ENCODE measurements at regions not wholly inside any gene's neighbourhood (a gene's known extent, or its start where the extent isn't known, plus 50 kb on each side); places are given as distances from the start of the nearest gene placed in this dataset.

- Histone ChIP-seq H3K27ac (ENCODE audit: low read length) (no peak overlapping the region), H3F3A (ENCODE audit: low read length, unreplicated experiment) (no peaks in the 10 kb centered on the region), H3K79me2 (ENCODE audit: low read length) (no peaks in the 10 kb centered on the region), H3K4me3 (ENCODE audit: low read length) (no peak overlapping the region), H3K36me3 (ENCODE audit: low read depth, low read length) (no peaks in the 10 kb centered on the region), H2AFZ (ENCODE audit: low read length) (no peak overlapping the region), H3K4me2 (ENCODE audit: low read length) (no peak overlapping the region), H3K4me1 (ENCODE audit: insufficient read depth, low read length) (no peaks in the 10 kb centered on the region), H3K27me3 (ENCODE audit: low read length) (no peaks in the 10 kb centered on the region), H3K9me3 (ENCODE audit: low read length) (no peaks in the 10 kb centered on the region), H3K9me2 (replicated peaks; ENCODE audit: low read length) (no peaks in the 10 kb centered on the region), H4K20me1 (ENCODE audit: low read length) (no peaks in the 10 kb centered on the region), H3K9ac (ENCODE audit: low read length) (no peak overlapping the region)
- POLR2A ChIA-PET (ENCODE audit: unreplicated experiment): no interaction called here
- DNase-seq: no peak
- ATAC-seq: no peak
- no TSS peak for BruUV-seq (replicated peaks)
- intact Hi-C loops (cut with micrococcal nuclease): no loop called here
- no peak for TF ChIP-seq CTCF (conservative IDR thresholded peaks at IDR 0.05; ENCODE audit: low read depth, low read length)
- TF ChIP-seq EZH2 (IDR thresholded peaks at IDR 0.05; ENCODE audit: low read length, unreplicated experiment): no peak
- TF ChIP-seq EZH2phosphoT487 (IDR thresholded peaks at IDR 0.05; ENCODE audit: borderline replicate concordance, low read length): no peak
- CTCF ChIA-PET: no interaction called here
These were observed 87.7 kb downstream of the IYD start for GRCh38 chr6:150456466-150456865.

- BruUV-seq (replicated peaks): no TSS peak
These were observed 88.3 kb downstream of the IYD start for GRCh38 chr6:150456902-150457643.

More at GRCh38 chr6:150456902-150457643, 88.3 kb downstream of the IYD start:
- no peaks in the 10 kb centered on the region for H3F3A ChIP-seq (ENCODE audit: low read length, unreplicated experiment)
- no peaks in the 10 kb centered on the region for H3K4me1 ChIP-seq (ENCODE audit: insufficient read depth, low read length)
- H4K20me1 ChIP-seq (ENCODE audit: low read length): no peaks in the 10 kb centered on the region
- H2AFZ ChIP-seq (ENCODE audit: low read length): no peak overlapping the region
- intact Hi-C loops (cut with micrococcal nuclease): no loop called here
- no peak for DNase-seq
- no peak overlapping the region for H3K4me2 ChIP-seq (ENCODE audit: low read length)
- H3K9me2 ChIP-seq (replicated peaks; ENCODE audit: low read length): no peaks in the 10 kb centered on the region
- ATAC-seq: no peak
- no peaks in the 10 kb centered on the region for H3K36me3 ChIP-seq (ENCODE audit: low read depth, low read length)
- no peak overlapping the region for H3K27ac ChIP-seq (ENCODE audit: low read length)
- H3K9ac ChIP-seq (ENCODE audit: low read length): no peak overlapping the region
- no peaks in the 10 kb centered on the region for H3K9me3 ChIP-seq (ENCODE audit: low read length)
- CTCF ChIA-PET: no interaction called here
- H3K27me3 ChIP-seq (ENCODE audit: low read length): no peaks in the 10 kb centered on the region
- H3K79me2 ChIP-seq (ENCODE audit: low read length): no peaks in the 10 kb centered on the region
- TF ChIP-seq CTCF (conservative IDR thresholded peaks at IDR 0.05; ENCODE audit: low read depth, low read length) (no peak), EZH2 (IDR thresholded peaks at IDR 0.05; ENCODE audit: low read length, unreplicated experiment) (no peak), EZH2phosphoT487 (IDR thresholded peaks at IDR 0.05; ENCODE audit: borderline replicate concordance, low read length) (no peak)
- POLR2A ChIA-PET (ENCODE audit: unreplicated experiment): interaction anchor here (0.6 kb wide), 1 partner anchor 12 kb away, joined by 5 read pairs; no protein-coding TSS in a partner anchor
- no peak overlapping the region for H3K4me3 ChIP-seq (ENCODE audit: low read length)
